GM12875 (cell line): ENCODE measurements at regions not wholly inside any gene's neighbourhood (a gene's known extent, or its start where the extent isn't known, plus 50 kb on each side); places are given as distances from the start of the nearest gene placed in this dataset.

Experiments
- H3K4me3 ChIP-seq: one replicate; pipeline ENCODE4 v1.5.1; 2011; ENCODE audit warnings: low read depth, low read length, control low read depth
- TF ChIP-seq, protein P1 (sequence below): IDR thresholded peaks from 2 replicates; pipeline ENCODE4 v1.5.1; 2011; ENCODE audit warnings: low read depth, mild to moderate bottlenecking, control low read depth, inconsistent platforms, low read length, moderate library complexity, borderline replicate concordance; ENCODE audit not compliant: insufficient read depth

DNA sequence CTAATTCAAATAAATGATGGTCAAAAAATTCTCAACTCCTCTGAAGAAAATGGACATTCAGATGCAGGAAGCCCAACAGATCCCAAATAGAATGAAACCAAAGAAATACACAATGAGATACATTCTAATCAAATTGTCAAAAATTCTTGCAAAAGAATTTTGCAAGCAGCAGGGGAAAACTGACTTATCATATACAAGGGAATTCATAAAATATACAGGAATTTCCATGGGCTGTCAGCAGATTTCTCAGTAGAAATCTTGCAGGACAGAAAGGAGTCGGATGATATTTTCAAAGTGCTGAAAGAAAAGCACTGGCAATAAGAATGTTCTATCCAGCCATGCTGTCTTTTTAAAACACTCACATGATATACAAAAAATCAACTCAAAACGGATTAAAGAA is 194.6 kb upstream of the ZC3H12C start:
- TF ChIP-seq, protein P1, sequence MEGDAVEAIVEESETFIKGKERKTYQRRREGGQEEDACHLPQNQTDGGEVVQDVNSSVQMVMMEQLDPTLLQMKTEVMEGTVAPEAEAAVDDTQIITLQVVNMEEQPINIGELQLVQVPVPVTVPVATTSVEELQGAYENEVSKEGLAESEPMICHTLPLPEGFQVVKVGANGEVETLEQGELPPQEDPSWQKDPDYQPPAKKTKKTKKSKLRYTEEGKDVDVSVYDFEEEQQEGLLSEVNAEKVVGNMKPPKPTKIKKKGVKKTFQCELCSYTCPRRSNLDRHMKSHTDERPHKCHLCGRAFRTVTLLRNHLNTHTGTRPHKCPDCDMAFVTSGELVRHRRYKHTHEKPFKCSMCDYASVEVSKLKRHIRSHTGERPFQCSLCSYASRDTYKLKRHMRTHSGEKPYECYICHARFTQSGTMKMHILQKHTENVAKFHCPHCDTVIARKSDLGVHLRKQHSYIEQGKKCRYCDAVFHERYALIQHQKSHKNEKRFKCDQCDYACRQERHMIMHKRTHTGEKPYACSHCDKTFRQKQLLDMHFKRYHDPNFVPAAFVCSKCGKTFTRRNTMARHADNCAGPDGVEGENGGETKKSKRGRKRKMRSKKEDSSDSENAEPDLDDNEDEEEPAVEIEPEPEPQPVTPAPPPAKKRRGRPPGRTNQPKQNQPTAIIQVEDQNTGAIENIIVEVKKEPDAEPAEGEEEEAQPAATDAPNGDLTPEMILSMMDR: no peak
- no peak overlapping the region for H3K4me3 ChIP-seq

GRCh38 chr11:109902764-109903433 is 190.3 kb upstream of the ZC3H12C start:
- no peak overlapping the region for H3K4me3 ChIP-seq
- TF ChIP-seq, protein P1: no peak

GRCh38 chr11:109911488-109911887 is 181.7 kb upstream of the ZC3H12C start:
- no peak overlapping the region for H3K4me3 ChIP-seq
- TF ChIP-seq, protein P1: no peak

GRCh38 chr11:109914038-109914437 is 179.2 kb upstream of the ZC3H12C start:
- no peak overlapping the region for H3K4me3 ChIP-seq
- TF ChIP-seq, protein P1: no peak

- TF ChIP-seq, protein P1: no peak
- no peak overlapping the region for H3K4me3 ChIP-seq
These were observed 178.2 kb upstream of the ZC3H12C start for GRCh38 chr11:109914809-109915653.

DNA sequence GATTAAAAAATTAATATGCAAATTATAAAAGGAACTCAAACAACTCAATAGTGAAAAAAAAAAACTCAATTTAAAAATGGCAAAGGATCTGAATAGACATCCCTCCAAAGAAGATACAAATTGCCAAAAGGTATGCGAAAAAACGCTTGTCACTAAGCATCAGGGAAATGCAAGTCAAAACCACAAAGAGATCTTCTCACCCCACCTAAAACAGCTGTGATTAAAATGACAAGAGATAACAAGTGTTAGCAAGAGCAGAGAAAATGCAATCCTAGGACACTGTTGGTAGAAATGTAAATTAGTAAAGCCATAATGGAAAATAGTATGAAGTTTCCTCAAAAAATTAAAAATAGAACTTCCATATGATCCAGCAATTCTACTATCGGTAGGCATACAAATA is 166.3 kb upstream of the ZC3H12C start:
- TF ChIP-seq, protein P1: no peak
- no peak overlapping the region for H3K4me3 ChIP-seq

DNA sequence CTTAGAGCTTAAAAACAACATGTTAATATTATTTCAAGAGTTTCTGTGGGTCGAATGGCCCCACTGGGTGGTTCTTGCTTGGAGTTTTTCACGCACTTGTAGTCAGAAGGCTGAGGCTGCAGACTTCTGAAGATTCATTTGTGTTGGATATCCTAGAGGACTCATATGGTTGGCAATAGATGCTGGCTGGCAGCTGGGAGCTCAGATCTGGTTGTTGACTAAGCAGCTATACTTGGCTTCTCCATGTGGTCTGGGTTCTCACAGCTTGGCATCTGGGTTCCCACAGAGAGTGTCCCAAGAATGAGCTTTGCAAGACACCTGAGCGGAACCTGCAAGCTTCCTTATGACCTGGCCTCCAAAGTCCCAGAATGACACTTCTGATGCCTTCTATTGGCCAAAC is 163.9 kb upstream of the ZC3H12C start:
- H3K4me3 ChIP-seq: no peak overlapping the region
- TF ChIP-seq, protein P1: no peak
